ENCODE measurements at regions not wholly inside any gene's neighbourhood (a gene's known extent, or its start where the extent isn't known, plus 50 kb on each side); places are given as distances from the start of the nearest gene placed in this dataset.

DNA sequence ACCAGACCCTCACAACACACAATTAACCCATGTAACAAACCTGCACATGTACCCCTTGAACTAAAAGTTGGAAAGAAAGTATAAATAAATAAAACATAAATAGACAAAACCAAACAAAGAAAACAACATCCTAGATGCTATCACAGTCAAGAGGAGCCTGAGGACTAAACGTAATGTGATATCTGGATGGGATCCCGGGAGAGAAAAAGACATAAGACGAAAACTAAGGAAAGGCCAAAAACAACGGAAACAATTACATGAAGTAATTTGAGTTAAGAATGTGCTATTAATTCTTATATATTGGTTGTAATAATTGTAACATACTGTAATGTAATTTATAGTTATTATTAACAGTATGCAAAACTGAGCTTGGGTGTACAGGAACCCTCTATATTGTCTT lies 793.9 kb downstream of the SEMA5A start:
- no peak for TF ChIP-seq ZNF138 (CRISPR knock-in tag; conservative IDR thresholded peaks at IDR 0.05)
- TF ChIP-seq, protein P1, sequence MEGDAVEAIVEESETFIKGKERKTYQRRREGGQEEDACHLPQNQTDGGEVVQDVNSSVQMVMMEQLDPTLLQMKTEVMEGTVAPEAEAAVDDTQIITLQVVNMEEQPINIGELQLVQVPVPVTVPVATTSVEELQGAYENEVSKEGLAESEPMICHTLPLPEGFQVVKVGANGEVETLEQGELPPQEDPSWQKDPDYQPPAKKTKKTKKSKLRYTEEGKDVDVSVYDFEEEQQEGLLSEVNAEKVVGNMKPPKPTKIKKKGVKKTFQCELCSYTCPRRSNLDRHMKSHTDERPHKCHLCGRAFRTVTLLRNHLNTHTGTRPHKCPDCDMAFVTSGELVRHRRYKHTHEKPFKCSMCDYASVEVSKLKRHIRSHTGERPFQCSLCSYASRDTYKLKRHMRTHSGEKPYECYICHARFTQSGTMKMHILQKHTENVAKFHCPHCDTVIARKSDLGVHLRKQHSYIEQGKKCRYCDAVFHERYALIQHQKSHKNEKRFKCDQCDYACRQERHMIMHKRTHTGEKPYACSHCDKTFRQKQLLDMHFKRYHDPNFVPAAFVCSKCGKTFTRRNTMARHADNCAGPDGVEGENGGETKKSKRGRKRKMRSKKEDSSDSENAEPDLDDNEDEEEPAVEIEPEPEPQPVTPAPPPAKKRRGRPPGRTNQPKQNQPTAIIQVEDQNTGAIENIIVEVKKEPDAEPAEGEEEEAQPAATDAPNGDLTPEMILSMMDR (IDR thresholded peaks at IDR 0.05) = no peak
- TF ChIP-seq ZNF396 (CRISPR knock-in tag; IDR thresholded peaks at IDR 0.05; ENCODE audit: borderline replicate concordance) = no peak
- TF ChIP-seq ZNF317 (CRISPR knock-in tag; IDR thresholded peaks at IDR 0.05; ENCODE audit: borderline replicate concordance, low read depth) = no peak
- TF ChIP-seq, protein P2, sequence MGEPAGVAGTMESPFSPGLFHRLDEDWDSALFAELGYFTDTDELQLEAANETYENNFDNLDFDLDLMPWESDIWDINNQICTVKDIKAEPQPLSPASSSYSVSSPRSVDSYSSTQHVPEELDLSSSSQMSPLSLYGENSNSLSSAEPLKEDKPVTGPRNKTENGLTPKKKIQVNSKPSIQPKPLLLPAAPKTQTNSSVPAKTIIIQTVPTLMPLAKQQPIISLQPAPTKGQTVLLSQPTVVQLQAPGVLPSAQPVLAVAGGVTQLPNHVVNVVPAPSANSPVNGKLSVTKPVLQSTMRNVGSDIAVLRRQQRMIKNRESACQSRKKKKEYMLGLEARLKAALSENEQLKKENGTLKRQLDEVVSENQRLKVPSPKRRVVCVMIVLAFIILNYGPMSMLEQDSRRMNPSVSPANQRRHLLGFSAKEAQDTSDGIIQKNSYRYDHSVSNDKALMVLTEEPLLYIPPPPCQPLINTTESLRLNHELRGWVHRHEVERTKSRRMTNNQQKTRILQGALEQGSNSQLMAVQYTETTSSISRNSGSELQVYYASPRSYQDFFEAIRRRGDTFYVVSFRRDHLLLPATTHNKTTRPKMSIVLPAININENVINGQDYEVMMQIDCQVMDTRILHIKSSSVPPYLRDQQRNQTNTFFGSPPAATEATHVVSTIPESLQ (CRISPR knock-in tag; IDR thresholded peaks at IDR 0.05) = no peak
